HCT116 (cell line): ENCODE measurements at regions not wholly inside any gene's neighbourhood (a gene's known extent, or its start where the extent isn't known, plus 50 kb on each side); places are given as distances from the start of the nearest gene placed in this dataset.

ENCODE experiments used
- CEBPB ChIP-seq: IDR thresholded peaks from 2 replicates; pipeline ENCODE4 v1.6.1; 2012; ENCODE audit warnings: low read depth
- CTCF ChIP-seq, 3 experiments: fragments of 200-600 bp in 1 of 3; sonication (generic) in 1 of 3; IDR thresholded peaks in 2 of 3; conservative IDR thresholded peaks in 1 of 3; 2 replicates each; pipeline ENCODE4 v1.5.1; 2012 to 2017; ENCODE audit warnings: low read depth in 2 of 3, low read length in 2 of 3, antibody characterized with exemption in 1 of 3, borderline replicate concordance in 1 of 3, control low read depth in 1 of 3, mild to moderate bottlenecking in 1 of 3, mixed read lengths in 1 of 3, mixed run types in 1 of 3, moderate library complexity in 1 of 3; ENCODE audit not compliant: insufficient read depth in 1 of 3
- MAX ChIP-seq: IDR thresholded peaks from 2 replicates; pipeline ENCODE4 v1.6.1; 2012
- POLR2A ChIP-seq: IDR thresholded peaks from 2 replicates; pipeline ENCODE4 v1.7.0; 2011; ENCODE audit warnings: borderline replicate concordance; ENCODE audit not compliant: insufficient read depth, insufficient read length; ENCODE audit errors: extremely low read depth
- REST ChIP-seq: IDR thresholded peaks from 2 replicates; pipeline ENCODE4 v1.6.1; 2012; ENCODE audit warnings: low read depth
- SP1 ChIP-seq: IDR thresholded peaks from 2 replicates; pipeline ENCODE4 v1.6.1; 2012; ENCODE audit warnings: low read depth

- no peak for TF ChIP-seq SP1
- TF ChIP-seq CEBPB: no peak
- TF ChIP-seq REST: no peak
- TF ChIP-seq MAX: no peak
- no peak for TF ChIP-seq CTCF (IDR thresholded peaks at IDR 0.05 in 2 of 3, conservative IDR thresholded peaks at IDR 0.05 in 1 of 3; ENCODE audit: borderline replicate concordance in 1 of 3, insufficient read depth in 1 of 3, low read depth in 2 of 3, low read length in 2 of 3)
- no peak for TF ChIP-seq POLR2A
These were observed 113.8 kb upstream of the AFDN start for GRCh38 chr6:167712731-167713475.
